Lower leg skin (tissue), 3 donors: ENCODE measurements at regions not wholly inside any gene's neighbourhood (a gene's known extent, or its start where the extent isn't known, plus 50 kb on each side); places are given as distances from the start of the nearest gene placed in this dataset.

Experiments
- POLR2A ChIP-seq, 2 donors: fragments of 450-650 bp; IDR thresholded peaks; one replicate each; pipeline ENCODE4 v1.6.1; 2016 to 2017; ENCODE audit warnings: antibody characterized with exemption in 2 of 2, mild to moderate bottlenecking in 1 of 2, moderate library complexity in 1 of 2
- TF ChIP-seq, protein P1 (sequence below), 3 donors: fragments of 450-650 bp; IDR thresholded peaks; one replicate each; pipeline ENCODE4 v1.5.1; 2016; ENCODE audit warnings: antibody characterized with exemption in 3 of 3, mild to moderate bottlenecking in 3 of 3, moderate library complexity in 2 of 3

- TF ChIP-seq, protein P1, sequence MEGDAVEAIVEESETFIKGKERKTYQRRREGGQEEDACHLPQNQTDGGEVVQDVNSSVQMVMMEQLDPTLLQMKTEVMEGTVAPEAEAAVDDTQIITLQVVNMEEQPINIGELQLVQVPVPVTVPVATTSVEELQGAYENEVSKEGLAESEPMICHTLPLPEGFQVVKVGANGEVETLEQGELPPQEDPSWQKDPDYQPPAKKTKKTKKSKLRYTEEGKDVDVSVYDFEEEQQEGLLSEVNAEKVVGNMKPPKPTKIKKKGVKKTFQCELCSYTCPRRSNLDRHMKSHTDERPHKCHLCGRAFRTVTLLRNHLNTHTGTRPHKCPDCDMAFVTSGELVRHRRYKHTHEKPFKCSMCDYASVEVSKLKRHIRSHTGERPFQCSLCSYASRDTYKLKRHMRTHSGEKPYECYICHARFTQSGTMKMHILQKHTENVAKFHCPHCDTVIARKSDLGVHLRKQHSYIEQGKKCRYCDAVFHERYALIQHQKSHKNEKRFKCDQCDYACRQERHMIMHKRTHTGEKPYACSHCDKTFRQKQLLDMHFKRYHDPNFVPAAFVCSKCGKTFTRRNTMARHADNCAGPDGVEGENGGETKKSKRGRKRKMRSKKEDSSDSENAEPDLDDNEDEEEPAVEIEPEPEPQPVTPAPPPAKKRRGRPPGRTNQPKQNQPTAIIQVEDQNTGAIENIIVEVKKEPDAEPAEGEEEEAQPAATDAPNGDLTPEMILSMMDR (IDR thresholded peaks at IDR 0.05), result no peak
- TF ChIP-seq POLR2A (IDR thresholded peaks at IDR 0.05), result no peak
These were observed 120.8 kb downstream of the GLI2 start for GRCh38 chr2:120856421-120856862.
